Body of pancreas (tissue), 4 donors: ENCODE measurements at regions not wholly inside any gene's neighbourhood (a gene's known extent, or its start where the extent isn't known, plus 50 kb on each side); places are given as distances from the start of the nearest gene placed in this dataset.

Experiments
- CTCF ChIP-seq, 7 experiments: fragments of 450-650 bp in 4 of 7; fragments of 200-600 bp in 3 of 7; sonication (generic) in 3 of 7; IDR thresholded peaks; one replicate each; pipeline ENCODE4 v1.5.1; 2016 to 2019; ENCODE audit warnings: antibody characterized with exemption in 7 of 7
- POLR2A ChIP-seq, 3 donors: fragments of 450-650 bp; IDR thresholded peaks; one replicate each; pipeline ENCODE4 v1.6.1; 2016; ENCODE audit warnings: antibody characterized with exemption in 3 of 3, mild to moderate bottlenecking in 2 of 3

GRCh38 chr5:9852671-9853070, 222.5 kb upstream of the TAS2R1 start:
- TF ChIP-seq CTCF (IDR thresholded peaks at IDR 0.05) (no peak), POLR2A (IDR thresholded peaks at IDR 0.05) (no peak)
